SK-N-SH treated with all-trans-retinoic acid at 6 μM for 48 hours (cell line): ENCODE measurements at regions not wholly inside any gene's neighbourhood (a gene's known extent, or its start where the extent isn't known, plus 50 kb on each side); places are given as distances from the start of the nearest gene placed in this dataset.

Experiments
- ATAC-seq: fragments of 200-7000 bp; cut with Tn5 transposase; 3 replicates; pipeline ENCODE4 v1.9.1; 2020; ENCODE audit warnings: mild to moderate bottlenecking, moderate library complexity
- ARNTL ChIP-seq: fragments of 450-650 bp; formaldehyde crosslinking; IDR thresholded peaks from 2 replicates; pipeline ENCODE4 v1.5.0; 2020; ENCODE audit warnings: low read depth, mild to moderate bottlenecking, moderate library complexity, borderline replicate concordance
- CSDC2 ChIP-seq: fragments of 250-450 bp; sonication (Bioruptor Pico); IDR thresholded peaks from 2 replicates; pipeline ENCODE4 v1.5.0; 2020; ENCODE audit warnings: mild to moderate bottlenecking, moderate library complexity
- CSRNP3 ChIP-seq: fragments of 250-450 bp; sonication (Bioruptor Pico); IDR thresholded peaks from 2 replicates; pipeline ENCODE4 v1.5.1; 2021; ENCODE audit warnings: mild to moderate bottlenecking, moderate library complexity
- ESRRG ChIP-seq: fragments of 250-450 bp; sonication (Bioruptor Pico); IDR thresholded peaks from 2 replicates; pipeline ENCODE4 v1.6.1; 2021; ENCODE audit warnings: mild to moderate bottlenecking
- GLIS3 ChIP-seq: fragments of 250-450 bp; sonication (Bioruptor Pico); IDR thresholded peaks from 2 replicates; pipeline ENCODE4 v1.5.0; 2020; ENCODE audit warnings: mild to moderate bottlenecking, moderate library complexity
- ISL1 ChIP-seq: fragments of 250-450 bp; sonication (Bioruptor Pico); IDR thresholded peaks from 2 replicates; pipeline ENCODE4 v2.1.2; 2022; ENCODE audit warnings: mild to moderate bottlenecking, moderate library complexity
- OSR1 ChIP-seq: fragments of 250-450 bp; sonication (Bioruptor Pico); IDR thresholded peaks from 2 replicates; pipeline ENCODE4 v1.8.0; 2022; ENCODE audit warnings: moderate library complexity, mild to moderate bottlenecking, inconsistent platforms
- PATZ1 ChIP-seq: fragments of 250-450 bp; sonication (Bioruptor Pico); IDR thresholded peaks from 2 replicates; pipeline ENCODE4 v1.8.0; 2020; ENCODE audit warnings: mild to moderate bottlenecking, moderate library complexity, borderline replicate concordance
- POU6F1 ChIP-seq: fragments of 250-450 bp; sonication (Bioruptor Pico); IDR thresholded peaks from 2 replicates; pipeline ENCODE4 v1.8.0; 2021; ENCODE audit warnings: low read depth, mild to moderate bottlenecking, moderate library complexity, borderline replicate concordance
- PPARA ChIP-seq: fragments of 250-450 bp; sonication (Bioruptor Pico); IDR thresholded peaks from 2 replicates; pipeline ENCODE4 v1.5.0; 2020; ENCODE audit warnings: mild to moderate bottlenecking, borderline replicate concordance
- RARB ChIP-seq: fragments of 250-450 bp; sonication (Bioruptor Pico); IDR thresholded peaks from 2 replicates; pipeline ENCODE4 v1.8.0; 2021; ENCODE audit warnings: mild to moderate bottlenecking, moderate library complexity
- SNAI2 ChIP-seq: fragments of 250-450 bp; sonication (Bioruptor Pico); IDR thresholded peaks from 2 replicates; pipeline ENCODE4 v1.5.0; 2020; ENCODE audit warnings: mild to moderate bottlenecking, moderate library complexity
- TOX ChIP-seq: fragments of 250-450 bp; sonication (Bioruptor Pico); IDR thresholded peaks from 2 replicates; pipeline ENCODE4 v1.8.0; 2021; ENCODE audit warnings: mild to moderate bottlenecking, moderate library complexity, borderline replicate concordance
- TSHZ2 ChIP-seq: fragments of 250-450 bp; sonication (Bioruptor Pico); IDR thresholded peaks from 2 replicates; pipeline ENCODE4 v1.5.0; 2020; ENCODE audit warnings: mild to moderate bottlenecking, moderate library complexity
- ZC3H10 ChIP-seq: fragments of 250-450 bp; sonication (Bioruptor Pico); IDR thresholded peaks from 2 replicates; pipeline ENCODE4 v1.5.1; 2021; ENCODE audit warnings: mild to moderate bottlenecking, moderate library complexity
- ZFP3 ChIP-seq: fragments of 250-450 bp; sonication (Bioruptor Pico); IDR thresholded peaks from 2 replicates; pipeline ENCODE4 v1.5.0; 2020; ENCODE audit warnings: mild to moderate bottlenecking, moderate library complexity
- ZFP30 ChIP-seq: fragments of 450-650 bp; formaldehyde crosslinking; IDR thresholded peaks from 2 replicates; pipeline ENCODE4 v1.5.0; 2022; ENCODE audit warnings: mild to moderate bottlenecking, moderate library complexity
- ZNF565 ChIP-seq: fragments of 450-650 bp; formaldehyde crosslinking; conservative IDR thresholded peaks from 2 replicates; pipeline ENCODE4 v1.5.0; 2020; ENCODE audit warnings: low read depth, mild to moderate bottlenecking, moderate library complexity
- ZNF70 ChIP-seq: fragments of 450-650 bp; formaldehyde crosslinking; IDR thresholded peaks from 2 replicates; pipeline ENCODE4 v1.5.0; 2020; ENCODE audit warnings: mild to moderate bottlenecking, moderate library complexity
- ZNF8 ChIP-seq: fragments of 450-650 bp; formaldehyde crosslinking; IDR thresholded peaks from 2 replicates; pipeline ENCODE4 v1.5.0; 2020; ENCODE audit warnings: mild to moderate bottlenecking, moderate library complexity

- ATAC-seq: no peak
- TF ChIP-seq CSDC2 (CRISPR knock-in tag): no peak
- no peak for TF ChIP-seq ZNF70 (CRISPR knock-in tag)
- no peak for TF ChIP-seq POU6F1 (CRISPR knock-in tag)
- no peak for TF ChIP-seq SNAI2 (CRISPR knock-in tag)
- TF ChIP-seq ZNF8 (CRISPR knock-in tag): no peak
- no peak for TF ChIP-seq ZNF565 (CRISPR knock-in tag)
- TF ChIP-seq ARNTL: no peak
- no peak for TF ChIP-seq PPARA
- TF ChIP-seq ESRRG (CRISPR knock-in tag): no peak
- TF ChIP-seq OSR1: no peak
- no peak for TF ChIP-seq TSHZ2 (CRISPR knock-in tag)
- no peak for TF ChIP-seq TOX (CRISPR knock-in tag)
Observed at GRCh38 chr1:67588178-67588855, 96.7 kb upstream of the GADD45A start.

GRCh38 chr1:67589519-67590233 lies 95.3 kb upstream of the GADD45A start:
- TF ChIP-seq TOX (CRISPR knock-in tag) (no peak), ZFP30 (CRISPR knock-in tag) (no peak), ZNF565 (CRISPR knock-in tag) (no peak), CSDC2 (CRISPR knock-in tag) (no peak), POU6F1 (CRISPR knock-in tag) (no peak), ZC3H10 (CRISPR knock-in tag) (no peak), ESRRG (CRISPR knock-in tag) (no peak), ZNF8 (CRISPR knock-in tag) (no peak), ZNF70 (CRISPR knock-in tag) (no peak), SNAI2 (CRISPR knock-in tag) (no peak), ISL1 (CRISPR knock-in tag) (no peak), OSR1 (no peak), ZFP3 (CRISPR knock-in tag) (no peak), PATZ1 (CRISPR knock-in tag) (no peak), RARB (CRISPR knock-in tag) (no peak), CSRNP3 (CRISPR knock-in tag) (no peak), GLIS3 (CRISPR knock-in tag) (no peak), ARNTL (no peak)
- no peak for ATAC-seq
